ENCODE measurements at regions not wholly inside any gene's neighbourhood (a gene's known extent, or its start where the extent isn't known, plus 50 kb on each side); places are given as distances from the start of the nearest gene placed in this dataset.
A peak's percentile ranks its signal among the peaks of the same experiment; 100 is the strongest.

- DNase-seq (ENCODE audit: low spot score) (peak; percentile 86), ATAC-seq (peak; percentile 98)
- H3K4me2 ChIP-seq, result no peak overlapping the region
- H3F3A ChIP-seq (replicated peaks; ENCODE audit: low read depth), result no peaks in the 10 kb centered on the region
- H3K9me3 Mint-ChIP-seq, result peaks cover 14% of the 10 kb centered on the region
- H3K4me1 ChIP-seq (ENCODE audit: insufficient read depth), result peaks cover 6% of the 10 kb centered on the region
- H3K27me3 ChIP-seq (ENCODE audit: insufficient read depth), result no peaks in the 10 kb centered on the region
- peaks cover 9% of the 10 kb centered on the region for H3K27me3 Mint-ChIP-seq (ENCODE audit: insufficient read depth, low read depth, poor library complexity)
- H2AFZ ChIP-seq, result 0 out of 2 replicates have a peak overlapping the region, but pooled peaks have one; percentile 11
- H3K27ac Mint-ChIP-seq, result no peak overlapping the region
- H3K79me2 ChIP-seq (replicated peaks; ENCODE audit: insufficient read depth), result no peaks in the 10 kb centered on the region
- no peak overlapping the region for H3K4me3 Mint-ChIP-seq
- H3K9me2 ChIP-seq (ENCODE audit: insufficient read depth), result no peaks in the 10 kb centered on the region; the same call in 1 of the 2 replicates
- TF ChIP-seq CTCF (conservative IDR thresholded peaks at IDR 0.05; ENCODE audit: low read depth in 2 of 2) (peak; percentile 91 to 98), NANOG (IDR thresholded peaks at IDR 0.05; ENCODE audit: borderline replicate concordance) (no peak)
- no peak overlapping the region for H3K27ac ChIP-seq (ENCODE audit: low read depth)
- no peaks in the 10 kb centered on the region for H3K36me3 ChIP-seq (ENCODE audit: insufficient read depth)
- H3K36me3 Mint-ChIP-seq (ENCODE audit: low read depth), result peaks cover 7% of the 10 kb centered on the region; the same call in 2 of the 3 replicates
- peaks cover 4% of the 10 kb centered on the region for H3K4me1 Mint-ChIP-seq
- H3K4me3 ChIP-seq, result no peak overlapping the region
- H4K20me1 ChIP-seq (replicated peaks; ENCODE audit: insufficient read depth), result no peaks in the 10 kb centered on the region
Measured at GRCh38 chr11:11787305-11788062, 54.3 kb upstream of the USP47 start.

- Histone ChIP-seq H3K27ac (ENCODE audit: low read depth) (no peak overlapping the region), H3F3A (replicated peaks; ENCODE audit: low read depth) (no peaks in the 10 kb centered on the region), H3K4me1 (ENCODE audit: insufficient read depth) (peaks cover 6% of the 10 kb centered on the region), H3K9me2 (ENCODE audit: insufficient read depth) (no peaks in the 10 kb centered on the region; the same call in 1 of the 2 replicates), H2AFZ (no peak overlapping the region), H4K20me1 (replicated peaks; ENCODE audit: insufficient read depth) (no peaks in the 10 kb centered on the region), H3K4me2 (no peak overlapping the region), H3K27me3 (ENCODE audit: insufficient read depth) (no peaks in the 10 kb centered on the region), H3K79me2 (replicated peaks; ENCODE audit: insufficient read depth) (no peaks in the 10 kb centered on the region), H3K36me3 (ENCODE audit: insufficient read depth) (no peaks in the 10 kb centered on the region), H3K4me3 (no peak overlapping the region)
- Mint-ChIP-seq H3K36me3 (ENCODE audit: low read depth) (peaks cover 7% of the 10 kb centered on the region; the same call in 2 of the 3 replicates), H3K4me1 (peaks cover 6% of the 10 kb centered on the region), H3K4me3 (no peak overlapping the region), H3K27me3 (ENCODE audit: insufficient read depth, low read depth, poor library complexity) (peaks cover 9% of the 10 kb centered on the region), H3K9me3 (peaks cover 14% of the 10 kb centered on the region), H3K27ac (no peak overlapping the region)
- TF ChIP-seq CTCF (conservative IDR thresholded peaks at IDR 0.05; ENCODE audit: low read depth in 2 of 2) (peak; percentile 68), ETS1 (IDR thresholded peaks at IDR 0.05) (no peak), ZNF114 (CRISPR knock-in tag; IDR thresholded peaks at IDR 0.05) (no peak), EZH2 (IDR thresholded peaks at IDR 0.05; ENCODE audit: low read depth, unreplicated experiment) (no peak), ZNF331 (CRISPR knock-in tag; IDR thresholded peaks at IDR 0.05; ENCODE audit: low read depth) (no peak), STAT1 (IDR thresholded peaks at IDR 0.05; ENCODE audit: unreplicated experiment) (no peak), POLR2AphosphoS5 (IDR thresholded peaks at IDR 0.05; ENCODE audit: low read depth) (no peak), EZH2phosphoT487 (IDR thresholded peaks at IDR 0.05; ENCODE audit: unreplicated experiment) (no peak)
- ATAC-seq, result peak; percentile 59
- DNase-seq (ENCODE audit: low spot score), result peak; percentile 50
Measured at GRCh38 chr11:11786771-11787170, 55.0 kb upstream of the USP47 start.
